ENCODE measurements at regions not wholly inside any gene's neighbourhood (a gene's known extent, or its start where the extent isn't known, plus 50 kb on each side); places are given as distances from the start of the nearest gene placed in this dataset.
"Not testable (repeated sequence)": the region's sequence is repeated elsewhere in the genome, so short reads cannot be mapped to it uniquely, and the experiment has no call there.

- Histone ChIP-seq H3K4me1 (peaks cover 0 to 4% (median 0%) of the 10 kb centered on the region in 4 donors), H3K36me3 (no peaks in the 10 kb centered on the region), H3K9me3 (no peaks in the 10 kb centered on the region), H3K4me3 (no peak overlapping the region), H3K27me3 (no peaks in the 10 kb centered on the region), H3K27ac (no peak overlapping the region)
- WGBS, 2 donors: 70 to 81% methylated on average over 9 to 17 of the region's 17 CpGs
- ATAC-seq (ENCODE audit: low FRiP score in 2 of 2): peak in 1 of 2 donors; percentile 3
- DNase-seq: peak in 1 of 2 donors; percentile 54
- TF ChIP-seq POLR2A (IDR thresholded peaks at IDR 0.05) (no peak), POLR2AphosphoS5 (IDR thresholded peaks at IDR 0.05) (no peak), CTCF (IDR thresholded peaks at IDR 0.05) (no peak), EP300 (IDR thresholded peaks at IDR 0.05) (no peak)
Measured at GRCh38 chr2:240383099-240383758, 52.2 kb upstream of the GPC1 start.

GRCh38 chr2:240383871-240384700 lies 51.4 kb upstream of the GPC1 start:
- Histone ChIP-seq H3K27me3 (no peaks in the 10 kb centered on the region), H3K27ac (no peak overlapping the region), H3K4me1 (peaks cover 0 to 4% (median 0%) of the 10 kb centered on the region in 4 donors), H3K9me3 (no peaks in the 10 kb centered on the region), H3K4me3 (no peak overlapping the region), H3K36me3 (no peaks in the 10 kb centered on the region)
- 90 to 92% methylated on average over 19 to 26 of the region's 29 CpGs for WGBS, 2 donors
- peak in 1 of 2 donors; percentile 77 for DNase-seq
- no peak for TF ChIP-seq CTCF (IDR thresholded peaks at IDR 0.05)
- TF ChIP-seq EP300 (IDR thresholded peaks at IDR 0.05): no peak
- TF ChIP-seq POLR2AphosphoS5 (IDR thresholded peaks at IDR 0.05): no peak
- TF ChIP-seq POLR2A (IDR thresholded peaks at IDR 0.05): no peak
- ATAC-seq (ENCODE audit: low FRiP score in 2 of 2): peak in 1 of 2 donors; percentile 63

GRCh38 chr2:240384711-240385450 lies 50.6 kb upstream of the GPC1 start:
- no peaks in the 10 kb centered on the region for H3K9me3 ChIP-seq
- TF ChIP-seq POLR2A (IDR thresholded peaks at IDR 0.05) (no peak), EP300 (IDR thresholded peaks at IDR 0.05) (no peak), POLR2AphosphoS5 (IDR thresholded peaks at IDR 0.05) (no peak), CTCF (IDR thresholded peaks at IDR 0.05) (no peak)
- ATAC-seq (ENCODE audit: low FRiP score in 2 of 2) (no peak), DNase-seq (peak in 1 of 2 donors; percentile 46)
- H3K4me1 ChIP-seq: peaks cover 0 to 4% (median 0%) of the 10 kb centered on the region in 4 donors
- H3K36me3 ChIP-seq: no peaks in the 10 kb centered on the region
- no peak overlapping the region for H3K4me3 ChIP-seq
- no peaks in the 10 kb centered on the region for H3K27me3 ChIP-seq
- no peak overlapping the region for H3K27ac ChIP-seq
- WGBS, 2 donors: 80 to 85% methylated on average over 3 to 14 of the region's 15 CpGs

GRCh38 chr2:240385451-240386161 lies 49.9 kb upstream of the GPC1 start:
- peak in 1 of 2 donors; percentile 68 for DNase-seq
- not testable (repeated sequence) for ATAC-seq (ENCODE audit: low FRiP score in 2 of 2)

More at GRCh38 chr2:240385451-240386161, 49.9 kb upstream of the GPC1 start:
- not testable (repeated sequence) for H3K4me3 ChIP-seq, H3K9me3 ChIP-seq, H3K27ac ChIP-seq, H3K36me3 ChIP-seq, H3K4me1 ChIP-seq, H3K27me3 ChIP-seq
- 81% methylated on average over 3 of the region's 3 CpGs; no CpG with 5 or more reads in 1 of the 2 donors for WGBS, 2 donors

Small RNAs in the stretch of these regions (small RNA-seq; reads per million reads assigned to genes)
- 0 reads per million in 4 donors for gene RF00012
